D721Med (cell line): ENCODE measurements at regions not wholly inside any gene's neighbourhood (a gene's known extent, or its start where the extent isn't known, plus 50 kb on each side); places are given as distances from the start of the nearest gene placed in this dataset.

Source experiments
- DNase-seq: peaks from one replicate; pipeline ENCODE4 v3.0.0; 2011; ENCODE audit warnings: low spot score; ENCODE audit not compliant: insufficient read length
- FAIRE-seq: peaks from 2 replicates; lab custom pipeline; 2011; peaks lifted over from hg19 to GRCh38; lab: Jason Lieb, UNC
- CTCF ChIP-seq: IDR thresholded peaks from 2 replicates; pipeline ENCODE4 v1.5.1; 2012; ENCODE audit warnings: mild to moderate bottlenecking, control low read depth; ENCODE audit not compliant: insufficient read depth; ENCODE audit errors: missing control alignments

- peak; percentile 38 for FAIRE-seq
- DNase-seq, result no peak
- TF ChIP-seq CTCF, result no peak
Observed at GRCh38 chr18:72470391-72470790, 73.8 kb downstream of the CBLN2 start.

GRCh38 chr18:72468021-72468710, 76.0 kb downstream of the CBLN2 start:
- no peak for DNase-seq
- TF ChIP-seq CTCF, result no peak
- FAIRE-seq, result peak; percentile 89

GRCh38 chr18:72460210-72460680, 83.9 kb downstream of the CBLN2 start:
- no peak for TF ChIP-seq CTCF
- FAIRE-seq, result peak; percentile 35
- no peak for DNase-seq

GRCh38 chr18:72458271-72458670, 85.9 kb downstream of the CBLN2 start:
- FAIRE-seq (no peak), DNase-seq (no peak)
- no peak for TF ChIP-seq CTCF

- no peak for TF ChIP-seq CTCF
- DNase-seq (no peak), FAIRE-seq (peak; percentile 86)
Observed at GRCh38 chr18:72456802-72457201, 87.3 kb downstream of the CBLN2 start.

GRCh38 chr18:72452328-72452727, 91.8 kb downstream of the CBLN2 start:
- DNase-seq, result no peak
- no peak for TF ChIP-seq CTCF
- peak; percentile 96 for FAIRE-seq

- no peak for TF ChIP-seq CTCF
- no peak for DNase-seq
- FAIRE-seq, result no peak
Observed at GRCh38 chr18:72444798-72445155, 99.4 kb downstream of the CBLN2 start.
